Stimulated activated CD4-positive, alpha-beta T cell treated with anti-CD3 and anti-CD28 coated beads, Interleukin-2, amount 100 ng/mL, for 4 hours (primary cell): ENCODE measurements at regions not wholly inside any gene's neighbourhood (a gene's known extent, or its start where the extent isn't known, plus 50 kb on each side); places are given as distances from the start of the nearest gene placed in this dataset.
"Not testable (repeated sequence)": the region's sequence is repeated elsewhere in the genome, so short reads cannot be mapped to it uniquely, and the experiment has no call there.

ENCODE experiments used
- DNase-seq: peaks from one replicate; pipeline ENCODE4 v3.0.0-alpha.2; 2020; ENCODE audit warnings: low read depth

DNA sequence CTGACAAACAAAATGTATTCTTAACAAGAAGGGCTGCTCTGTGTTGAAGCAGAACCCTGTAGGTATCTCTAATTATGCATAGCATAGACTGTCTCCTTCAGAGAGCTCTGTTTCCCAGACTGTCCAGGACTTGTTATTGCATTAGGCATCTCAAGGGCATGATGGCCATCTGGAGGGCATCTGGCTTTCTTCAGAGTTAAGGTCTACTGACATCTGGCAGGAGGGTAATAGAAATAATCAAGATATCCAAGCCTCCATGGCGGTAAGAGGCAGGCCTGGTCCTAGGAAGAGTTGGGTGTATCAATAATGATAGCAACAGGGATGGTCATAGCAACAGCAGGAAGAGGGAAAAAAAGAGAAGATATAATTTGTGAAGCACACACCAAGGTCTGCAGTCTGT lies 161.2 kb downstream of the TTC8 start:
- DNase-seq, result no peak

DNA sequence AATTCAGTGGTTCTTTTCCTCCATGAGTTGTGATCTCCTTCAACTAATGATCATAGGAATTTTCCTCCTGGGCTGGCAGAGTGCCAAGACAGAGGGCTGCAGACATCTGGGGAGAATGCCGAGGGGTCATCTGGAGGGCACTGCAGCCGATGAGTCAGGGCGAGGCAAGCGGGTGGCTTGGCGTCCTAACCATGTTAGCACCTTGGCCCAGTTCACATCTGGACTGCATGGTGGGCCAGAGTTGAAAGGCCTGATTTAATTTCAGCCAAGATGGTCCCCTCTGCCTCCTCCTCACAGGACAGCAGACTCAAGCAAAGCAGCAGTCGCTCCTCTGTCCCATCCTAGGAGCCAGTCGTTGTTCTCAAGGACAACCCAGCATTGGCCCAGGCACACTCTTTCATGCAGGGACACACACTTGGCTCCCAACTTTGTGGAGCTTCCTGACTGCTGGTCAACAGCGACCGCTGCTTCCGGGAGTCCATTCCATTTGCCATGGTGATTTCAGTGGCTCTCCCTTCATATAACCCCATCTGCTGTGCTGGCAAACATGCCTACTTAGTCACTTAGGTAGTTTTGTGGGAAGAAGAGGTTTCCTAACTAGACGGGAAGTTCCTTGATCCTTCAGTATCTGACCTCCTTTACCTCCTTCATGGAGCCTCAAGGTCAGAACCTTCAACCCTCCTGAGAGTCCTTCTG lies 161.8 kb downstream of the TTC8 start:
- no peak for DNase-seq

DNA sequence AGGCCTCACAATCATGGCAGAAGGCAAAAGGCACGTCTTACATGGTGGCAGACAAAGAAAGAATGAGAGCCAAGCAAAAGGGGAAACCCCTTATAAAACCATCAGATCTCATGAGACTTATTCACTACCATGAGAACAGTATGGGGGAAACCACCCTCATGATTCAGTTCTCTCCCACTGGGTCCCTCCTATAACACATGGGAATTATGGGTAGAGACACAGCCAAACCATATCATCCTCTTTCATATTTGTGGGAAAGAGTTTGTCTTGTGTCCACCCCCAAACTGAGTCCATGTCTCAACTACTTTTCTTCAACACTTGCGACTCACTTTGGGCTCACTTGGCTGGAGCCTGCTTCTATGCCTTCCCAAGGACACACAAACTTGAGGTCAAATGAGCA lies 162.5 kb downstream of the TTC8 start:
- DNase-seq, result not testable (repeated sequence)

DNA sequence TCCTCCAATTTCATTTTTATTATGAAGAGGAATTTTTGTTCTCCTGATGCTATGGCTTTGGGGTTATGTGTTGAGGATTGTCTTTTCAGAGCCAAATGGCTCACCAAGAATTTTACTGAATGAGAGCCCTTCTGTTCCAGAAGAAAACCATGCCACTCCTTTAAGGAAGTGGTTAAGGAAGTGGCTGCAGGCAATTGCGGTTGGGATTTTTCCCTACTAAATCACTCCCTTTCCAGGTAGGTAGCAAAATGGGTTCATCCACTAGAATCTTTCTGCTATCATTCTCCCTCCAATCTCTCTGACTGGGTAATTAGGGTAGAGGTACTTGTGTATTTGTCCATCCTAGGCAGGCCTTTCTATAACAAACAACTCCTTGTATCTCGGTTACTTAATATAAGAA lies 163.1 kb downstream of the TTC8 start:
- no peak for DNase-seq

DNA sequence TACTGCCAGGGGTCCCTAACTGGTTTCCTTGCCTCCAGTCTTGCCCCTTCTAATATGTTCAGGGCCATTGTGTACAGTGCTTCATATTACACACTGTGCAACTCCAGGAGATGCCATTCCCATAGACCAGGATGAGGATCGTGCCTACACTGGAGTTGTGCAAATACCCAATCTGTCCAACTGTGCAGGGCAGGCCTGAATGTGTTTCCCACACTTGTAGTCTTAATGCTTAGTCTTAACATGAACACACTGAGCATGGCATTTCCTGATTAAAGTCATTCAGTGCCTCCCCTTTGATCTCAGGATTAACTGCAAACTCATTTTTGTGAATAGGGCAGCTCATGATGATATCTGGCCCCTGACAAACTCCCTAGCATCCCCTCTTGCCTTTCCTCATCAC lies 165.5 kb downstream of the TTC8 start:
- DNase-seq, result no peak

DNA sequence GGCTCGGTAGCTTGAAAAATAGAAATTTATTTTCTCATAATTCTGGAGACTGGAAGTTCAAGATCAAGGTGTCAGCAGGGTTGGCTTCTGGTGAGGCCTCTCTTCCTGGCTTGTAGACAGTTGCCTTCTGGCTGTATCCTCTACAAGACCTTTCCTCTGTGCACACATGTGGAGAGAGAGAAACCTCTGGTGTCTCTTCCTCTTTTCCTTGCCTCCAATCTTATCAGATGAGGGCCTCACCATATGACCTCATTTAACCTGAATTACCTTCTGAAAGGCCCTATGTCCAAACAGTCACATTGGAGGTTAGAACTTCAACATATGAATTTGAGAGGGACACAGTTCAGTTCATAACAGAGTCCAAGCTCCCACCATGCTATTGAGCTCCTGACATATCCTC lies 166.4 kb downstream of the TTC8 start:
- no peak for DNase-seq

DNA sequence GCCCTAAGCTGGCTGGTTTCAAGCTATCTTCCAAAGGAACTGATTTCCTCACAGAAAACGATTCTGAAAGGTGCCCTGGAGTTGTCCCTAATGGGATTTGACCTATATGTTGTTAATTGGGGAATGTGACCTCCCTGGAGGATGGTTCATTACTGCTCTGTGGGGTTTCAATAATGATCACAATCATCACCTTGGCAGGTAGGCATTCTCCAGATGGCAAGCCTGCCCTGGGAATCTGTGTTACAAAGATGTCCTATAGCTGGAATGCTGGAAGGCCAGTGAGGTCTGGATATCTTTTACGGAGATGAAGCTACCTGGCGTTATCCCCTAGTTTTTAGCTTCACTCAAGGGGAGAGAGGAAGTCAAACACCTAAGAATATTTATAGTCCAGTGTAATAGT lies 167.6 kb downstream of the TTC8 start:
- DNase-seq, result no peak

DNA sequence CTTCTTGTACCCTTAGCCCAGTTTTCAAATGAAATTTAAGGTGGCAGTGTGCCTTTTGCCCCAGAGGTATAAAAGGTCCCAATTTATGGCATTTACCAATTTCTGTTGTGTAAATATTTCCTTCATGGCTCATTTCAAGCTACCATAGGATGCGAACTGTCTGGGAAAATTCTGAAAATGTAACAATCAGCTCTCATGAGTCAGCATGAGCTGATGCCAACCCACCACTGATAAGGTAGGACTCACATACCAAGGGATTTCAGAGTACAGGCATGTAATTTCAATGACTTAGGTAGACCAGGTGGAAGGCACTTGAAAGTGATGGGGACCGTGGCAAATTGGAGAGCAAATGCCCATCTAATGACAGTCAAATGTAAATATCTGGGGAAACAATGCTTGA lies 169.5 kb downstream of the TTC8 start:
- no peak for DNase-seq

DNA sequence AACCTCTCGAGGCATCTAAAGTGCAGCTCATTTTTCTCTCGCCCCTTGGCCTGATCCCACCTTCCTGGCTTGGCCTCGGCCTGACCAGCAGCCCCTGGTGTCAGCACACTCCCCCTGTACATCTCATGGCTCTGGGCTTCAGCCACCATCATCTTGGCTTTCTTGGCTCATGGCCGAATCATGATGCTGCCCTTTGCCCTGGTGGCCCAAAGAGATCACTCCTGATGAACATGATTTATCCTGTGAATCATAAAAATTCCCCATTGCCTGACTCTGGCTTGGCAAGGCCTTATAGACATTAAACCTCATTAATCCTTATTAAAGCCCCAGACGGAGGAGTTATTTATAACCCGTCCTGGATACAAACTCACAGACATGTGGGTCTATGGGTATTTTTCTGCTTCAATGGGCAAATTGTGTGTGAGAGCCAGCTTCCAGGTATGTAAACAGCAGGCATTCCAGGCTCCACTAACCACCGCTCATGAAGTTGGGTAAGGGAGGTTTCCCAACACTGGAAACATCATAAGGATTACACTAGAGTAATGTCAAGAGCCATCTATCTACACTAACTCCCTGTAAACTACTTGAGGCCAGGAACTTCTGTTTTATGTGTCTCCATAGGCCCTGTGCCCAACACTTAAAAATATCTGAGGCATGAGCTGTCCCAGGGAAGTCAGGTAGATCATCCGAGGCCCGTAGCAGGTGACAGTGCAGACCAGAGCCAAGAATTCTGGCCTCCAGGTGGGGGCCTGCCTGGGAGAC lies 171.2 kb downstream of the TTC8 start:
- no peak for DNase-seq

DNA sequence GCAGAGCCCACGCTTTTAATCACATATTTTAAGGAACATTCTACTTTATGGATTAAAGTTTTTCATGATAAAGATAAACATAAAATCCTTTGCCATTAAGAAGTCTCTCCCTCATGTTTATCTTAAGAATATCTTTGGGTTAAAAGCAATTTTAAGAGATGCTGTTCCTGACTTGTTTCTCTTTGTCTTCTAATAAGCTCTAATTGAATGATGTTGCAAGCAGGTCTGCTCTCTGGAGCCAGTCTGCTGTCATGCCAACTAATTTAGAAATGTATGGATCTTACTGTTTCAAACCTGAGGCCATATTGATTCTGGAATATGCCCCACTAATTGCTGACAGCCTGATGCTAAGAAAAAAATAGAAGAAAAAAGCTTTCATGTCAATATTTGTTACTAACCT lies 173.6 kb downstream of the TTC8 start:
- no peak for DNase-seq

DNA sequence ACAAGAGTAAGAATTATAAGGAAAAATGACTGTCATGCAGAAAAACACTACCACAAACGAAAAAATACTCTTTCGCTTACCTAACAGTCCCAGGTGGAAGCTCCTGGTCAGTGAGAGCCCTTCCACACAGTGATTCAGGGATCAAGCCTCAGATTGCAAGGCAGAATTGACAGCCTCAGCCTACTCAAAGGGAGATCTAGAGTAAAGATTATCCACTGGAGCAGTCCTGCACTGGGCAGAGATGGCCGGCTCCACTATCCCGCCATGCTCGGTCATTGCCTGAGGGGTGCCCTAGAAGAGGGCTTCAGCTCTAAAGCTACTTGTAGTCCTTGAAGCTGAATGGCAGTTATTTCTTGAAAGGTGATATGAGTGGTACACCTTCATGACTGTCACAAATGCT lies 174.7 kb downstream of the TTC8 start:
- no peak for DNase-seq

DNA sequence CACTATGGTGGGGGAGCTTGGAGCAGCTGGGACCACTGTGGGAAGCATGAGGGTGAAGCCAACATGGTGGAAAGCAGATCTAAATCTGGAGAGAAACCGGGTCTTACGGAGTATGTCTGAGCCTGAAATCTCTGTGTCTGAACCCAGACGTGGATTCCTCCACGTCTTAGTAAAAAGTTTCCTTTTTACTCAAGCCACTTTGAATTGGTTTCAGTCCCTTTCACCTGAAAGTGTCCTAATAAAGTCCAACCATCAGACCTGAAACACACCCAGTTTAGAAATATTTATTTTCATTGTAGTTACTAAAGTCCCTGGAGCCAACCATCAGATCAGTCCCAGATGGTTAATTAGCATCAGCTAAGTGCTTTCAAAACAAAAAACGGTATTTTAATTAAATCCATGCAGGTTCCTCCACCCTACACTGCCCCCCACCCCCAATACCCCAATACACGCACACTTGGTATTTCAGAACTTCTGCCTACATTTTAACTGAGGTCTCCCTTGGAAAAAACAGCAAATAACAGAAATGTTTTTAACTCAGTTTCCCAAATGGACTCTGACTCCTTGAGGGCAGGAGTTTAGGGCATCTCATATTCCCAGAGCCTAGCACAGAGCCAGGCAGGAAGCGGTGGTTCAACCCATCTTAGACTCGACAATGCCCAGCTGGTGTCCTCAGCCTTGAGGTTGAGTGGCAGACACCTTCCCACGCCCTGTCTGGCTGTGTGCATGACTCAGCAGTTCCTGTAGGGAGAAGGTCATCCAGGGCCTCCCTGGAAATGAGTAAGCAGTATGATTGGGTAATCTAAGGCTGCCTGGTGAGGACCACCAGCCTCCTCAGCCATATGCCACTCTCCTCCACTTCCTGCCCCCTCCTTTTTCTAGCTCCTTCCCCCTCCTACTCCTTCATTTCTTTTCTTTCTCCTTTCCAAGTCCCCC lies 175.8 kb downstream of the TTC8 start:
- DNase-seq, result no peak

DNA sequence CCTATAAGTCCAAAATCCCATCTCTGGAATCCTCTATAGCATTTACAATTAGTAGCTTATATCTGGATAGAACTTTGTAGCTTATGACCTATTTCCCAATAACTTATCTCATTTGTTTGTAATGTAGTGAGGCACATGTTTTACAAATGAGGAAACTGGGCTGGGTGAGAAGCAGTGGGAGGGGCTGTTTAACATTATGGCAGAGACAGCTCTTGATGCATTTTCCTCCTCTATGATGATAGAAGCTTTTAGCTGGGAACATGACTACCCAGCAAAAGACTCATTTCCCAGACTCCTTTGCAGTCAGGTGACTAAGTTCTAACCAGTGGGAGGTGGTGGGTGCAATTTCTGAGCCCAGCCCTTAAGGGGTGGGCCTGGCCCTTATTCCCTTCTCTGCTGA lies 179.7 kb downstream of the TTC8 start:
- no peak for DNase-seq

DNA sequence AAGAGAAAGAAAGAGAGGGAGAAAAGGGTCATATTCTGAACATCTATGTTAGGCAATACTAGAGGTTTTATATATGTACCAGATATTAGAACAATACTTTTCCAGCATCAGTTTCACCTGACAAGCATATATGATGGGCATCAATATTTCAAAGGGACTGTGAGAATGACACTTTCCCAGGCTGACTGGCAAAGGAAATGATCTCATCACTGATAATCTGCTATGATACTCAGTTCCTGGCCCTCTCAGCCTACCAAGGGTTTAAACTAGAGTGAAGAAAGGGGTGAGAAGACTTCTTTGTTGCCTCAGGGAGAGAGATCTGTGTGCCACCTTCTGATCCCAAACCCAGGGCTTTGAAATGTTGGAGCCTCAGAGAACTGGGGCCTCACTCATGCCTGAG lies 183.5 kb downstream of the TTC8 start:
- DNase-seq, result no peak

DNA sequence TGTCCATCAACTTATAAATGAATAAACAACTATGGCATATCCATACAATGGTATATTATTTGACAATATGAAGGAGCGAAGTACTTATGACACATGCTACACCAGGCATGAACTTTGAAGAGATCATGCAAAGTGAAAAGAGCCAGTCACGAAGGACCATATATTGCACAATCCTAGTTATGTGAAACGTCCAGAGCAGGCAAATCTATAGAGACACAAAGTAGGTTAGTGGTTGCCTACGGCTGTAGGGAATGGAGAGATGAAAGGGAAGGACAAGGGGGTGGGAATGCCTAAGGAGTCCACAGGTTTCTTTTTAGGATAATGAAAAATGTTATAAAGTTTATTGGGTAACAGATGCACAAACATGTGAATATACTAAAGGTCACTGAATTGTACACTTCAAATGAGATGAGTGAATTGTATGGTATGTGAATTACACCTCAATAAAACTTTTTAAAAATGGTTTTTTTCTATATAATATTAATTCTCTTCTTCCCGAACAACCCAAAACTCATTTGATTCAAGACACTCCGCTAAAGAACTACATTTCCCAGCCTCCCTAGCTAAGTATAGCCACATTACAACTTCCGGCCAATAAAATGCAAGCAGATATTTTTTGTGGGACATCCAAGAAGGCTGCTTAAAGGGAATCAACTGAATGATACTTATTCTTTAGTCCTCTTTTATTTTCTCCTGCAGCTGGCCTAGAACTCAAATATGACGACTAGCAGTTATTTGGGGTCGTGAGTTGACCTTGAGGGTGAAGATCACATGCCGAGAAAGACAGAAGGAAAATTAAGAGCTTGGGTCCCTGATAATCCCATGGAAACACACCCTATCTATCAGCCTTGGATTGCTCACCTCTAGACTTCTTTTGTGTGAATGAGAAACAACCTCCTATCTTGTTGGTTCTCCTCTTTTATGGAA lies 187.2 kb downstream of the TTC8 start:
- no peak for DNase-seq

DNA sequence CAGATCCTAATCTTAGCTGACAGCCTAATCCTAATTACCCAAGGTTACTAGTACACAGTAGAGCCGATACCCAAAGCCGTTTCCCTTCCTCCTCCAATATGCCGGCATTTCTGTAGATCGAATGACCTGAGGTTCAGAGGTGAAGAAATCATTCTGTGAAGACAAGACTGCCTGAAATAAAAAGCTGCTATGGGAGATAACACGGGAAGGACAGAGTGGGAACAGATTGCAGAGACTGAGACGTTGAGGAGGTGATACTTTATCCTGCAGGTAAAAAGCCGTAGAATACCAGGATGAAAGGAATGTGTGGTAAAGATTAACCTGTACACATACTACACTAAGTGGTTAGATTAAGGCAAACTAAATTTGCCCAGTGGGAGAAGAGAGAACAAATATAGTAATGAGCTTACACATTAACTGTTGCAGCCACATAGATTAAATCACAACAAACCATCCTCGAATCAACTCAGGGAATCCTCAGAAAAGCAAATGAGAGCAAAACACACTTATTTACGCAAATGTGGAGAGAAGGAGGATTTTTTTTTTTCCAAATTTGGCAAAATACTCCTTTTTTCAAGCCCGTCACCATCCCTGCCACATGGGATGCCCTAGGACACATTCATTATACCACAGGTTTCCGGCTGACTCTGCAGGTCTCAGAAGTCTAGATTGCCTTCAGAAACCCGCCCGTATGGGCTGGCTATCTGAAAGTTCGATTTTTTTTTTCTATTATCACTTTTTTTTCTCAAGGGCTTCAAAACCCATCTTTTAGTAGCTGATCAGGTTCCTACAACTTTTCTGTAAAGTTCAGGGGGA lies 188.0 kb downstream of the TTC8 start:
- DNase-seq, result no peak

DNA sequence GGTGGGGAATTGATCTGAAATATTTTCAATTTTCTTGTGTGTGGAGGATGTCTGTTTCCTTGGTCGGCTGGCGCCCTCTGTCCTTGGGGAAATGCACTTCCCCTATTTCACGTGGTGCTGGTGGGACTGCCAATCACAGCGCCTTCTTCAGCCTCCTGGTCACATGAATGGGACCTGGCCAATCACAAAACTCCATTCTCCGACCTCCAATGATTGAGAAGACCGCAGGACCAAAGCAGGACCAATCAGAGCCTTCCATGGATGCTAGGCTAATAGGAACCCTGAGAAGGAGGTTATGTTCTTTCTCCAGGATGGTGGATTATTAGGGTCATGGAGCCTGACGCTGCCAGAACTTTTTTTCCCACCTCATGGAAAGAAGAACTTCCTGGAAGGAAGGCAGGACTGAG lies 188.7 kb downstream of the TTC8 start:
- no peak for DNase-seq

DNA sequence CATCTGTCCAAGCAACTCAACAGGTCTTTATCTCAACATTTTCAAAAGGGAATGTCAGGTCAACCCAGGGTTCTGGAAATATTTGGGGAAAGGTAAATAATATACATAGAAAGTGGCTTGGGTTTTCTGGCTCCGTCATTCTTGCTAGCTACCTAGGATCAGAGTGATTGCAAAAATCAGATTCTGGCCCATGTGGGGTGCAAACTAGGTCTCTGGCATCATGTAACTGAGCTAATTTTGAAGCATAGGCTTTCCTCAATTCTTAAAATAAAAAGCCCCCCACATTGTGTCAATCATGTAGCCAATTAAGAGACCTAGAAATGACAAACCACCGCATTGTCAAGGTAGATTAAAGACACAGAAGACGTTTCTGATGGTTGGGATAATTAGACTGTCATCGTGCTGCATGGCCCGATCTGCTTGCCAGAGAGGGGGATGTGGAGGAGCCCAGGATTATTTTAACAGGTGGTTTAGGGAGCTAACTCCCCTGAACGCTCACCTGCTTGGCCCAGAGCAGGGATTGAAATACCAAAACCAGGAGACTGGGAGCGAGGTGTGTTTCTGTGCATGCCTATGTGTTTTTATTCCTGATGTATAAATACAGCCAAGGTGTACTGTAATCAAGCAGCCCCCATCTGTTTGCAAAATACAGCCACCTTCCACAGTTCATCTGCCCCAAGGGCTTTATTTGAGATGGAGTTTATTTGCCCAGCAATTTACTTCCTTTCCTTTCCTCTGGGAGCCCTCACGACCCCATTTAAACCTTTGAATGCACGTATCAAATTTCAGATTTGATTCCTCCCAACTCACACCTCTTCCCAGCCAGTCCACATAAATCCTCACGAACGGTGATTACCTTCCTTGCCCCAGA lies 189.5 kb downstream of the TTC8 start:
- DNase-seq, result no peak

DNA sequence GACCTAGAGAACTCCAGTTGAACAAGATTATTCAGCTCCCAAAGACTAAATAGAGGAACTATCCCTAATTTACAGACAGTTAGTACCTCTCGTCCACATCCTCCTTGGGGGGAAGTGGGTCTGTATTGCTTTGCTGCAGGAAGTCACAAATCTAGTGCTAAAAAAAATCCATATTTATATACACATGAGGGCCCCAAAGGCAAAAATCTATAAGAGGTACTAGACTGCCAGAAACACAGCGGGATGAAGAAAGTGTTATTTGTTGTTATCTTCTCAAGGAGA lies 190.1 kb downstream of the TTC8 start:
- no peak for DNase-seq

DNA sequence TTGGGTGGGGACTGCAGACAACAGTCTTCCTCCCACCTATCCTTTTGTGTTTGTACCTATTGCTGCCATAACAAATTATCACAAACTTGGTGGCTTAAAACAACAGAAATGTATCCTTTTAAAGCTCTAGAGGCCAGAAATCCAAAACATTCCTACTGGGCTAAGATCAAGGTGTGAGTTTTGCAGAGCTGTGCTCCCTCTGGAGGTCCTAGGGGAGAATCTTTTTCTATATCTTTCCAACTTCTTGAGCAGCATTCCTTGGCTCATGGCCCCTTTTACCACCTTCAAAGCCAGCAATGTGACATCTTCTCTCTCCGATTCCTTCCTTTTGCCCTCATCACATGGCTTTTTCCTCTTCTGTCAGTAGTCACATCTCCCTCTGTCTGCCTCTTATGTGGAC lies 190.6 kb downstream of the TTC8 start:
- no peak for DNase-seq
